Smooth muscle cell (in vitro differentiated cells): ENCODE measurements at regions not wholly inside any gene's neighbourhood (a gene's known extent, or its start where the extent isn't known, plus 50 kb on each side); places are given as distances from the start of the nearest gene placed in this dataset.

Experiments used
- DNase-seq: peaks from one replicate; lab custom pipeline; 2025; ENCODE audit not compliant: unreplicated experiment; lab: John Stamatoyannopoulos, UW
- H2AFZ ChIP-seq: fragments of 200-600 bp; sonication (generic); 2 replicates; pipeline ENCODE4 v1.6.0; 2016; ENCODE audit warnings: antibody characterized with exemption, low read depth, mild to moderate bottlenecking
- H3F3A ChIP-seq: fragments of 200-600 bp; sonication (generic); 2 replicates; pipeline ENCODE4 v1.6.0; 2017; ENCODE audit warnings: antibody characterized with exemption, low read depth
- H3K27ac ChIP-seq: fragments of 200-600 bp; sonication (generic); 2 replicates; pipeline ENCODE4 v1.5.1; 2016; ENCODE audit warnings: low read depth, mild to moderate bottlenecking
- H3K27me3 ChIP-seq: fragments of 200-600 bp; sonication (generic); 2 replicates; pipeline ENCODE4 v1.6.1; 2016; ENCODE audit warnings: low read depth, mild to moderate bottlenecking
- H3K36me3 ChIP-seq: fragments of 200-600 bp; sonication (generic); 2 replicates; pipeline ENCODE4 v1.5.1; 2016; ENCODE audit warnings: low read depth
- H3K4me1 ChIP-seq: fragments of 200-600 bp; sonication (generic); 2 replicates; pipeline ENCODE4 v1.5.1; 2016; ENCODE audit warnings: low read depth
- H3K4me2 ChIP-seq: fragments of 200-600 bp; sonication (generic); 2 replicates; pipeline ENCODE4 v1.6.0; 2016; ENCODE audit warnings: mild to moderate bottlenecking
- H3K4me3 ChIP-seq: fragments of 200-600 bp; sonication (generic); 2 replicates; pipeline ENCODE4 v1.5.1; 2016; ENCODE audit warnings: mild to moderate bottlenecking
- H3K79me2 ChIP-seq: fragments of 200-600 bp; sonication (generic); 2 replicates; pipeline ENCODE4 v1.6.0; 2016; ENCODE audit warnings: low read depth, mild to moderate bottlenecking
- H3K9ac ChIP-seq: fragments of 200-600 bp; sonication (generic); 2 replicates; pipeline ENCODE4 v1.6.0; 2016; ENCODE audit warnings: low read depth
- H3K9me3 ChIP-seq: fragments of 200-600 bp; sonication (generic); replicated peaks from 2 replicates; pipeline ENCODE4 v1.5.1; 2016; ENCODE audit warnings: low read depth
- H4K20me1 ChIP-seq: fragments of 200-600 bp; sonication (generic); 2 replicates; pipeline ENCODE4 v1.6.0; 2016; ENCODE audit warnings: low read depth
- CTCF ChIP-seq: fragments of 200-600 bp; sonication (generic); IDR thresholded peaks from 2 replicates; pipeline ENCODE4 v1.5.1; 2017; ENCODE audit warnings: borderline replicate concordance, mild to moderate bottlenecking, antibody characterized with exemption; ENCODE audit not compliant: insufficient read depth, poor library complexity, severe bottlenecking
- whole genome bisulfite sequencing: methylation state at CpG from one replicate; pipeline ENCODE4 v1.1.7; 2016; ENCODE audit warnings: low lambda C conversion rate; 5-methylcytosine and 5-hydroxymethylcytosine counted together

GRCh38 chr1:106554294-106554693 is 502.2 kb upstream of the PRMT6 start:
- TF ChIP-seq CTCF, result no peak
- H3K36me3 ChIP-seq, result no peaks in the 10 kb centered on the region
- H3K9ac ChIP-seq, result no peak overlapping the region
- H3K9me3 ChIP-seq, result no peaks in the 10 kb centered on the region
- no peaks in the 10 kb centered on the region for H3K27me3 ChIP-seq
- H3K27ac ChIP-seq, result no peak overlapping the region
- H3K4me1 ChIP-seq, result no peaks in the 10 kb centered on the region
- no peak overlapping the region for H2AFZ ChIP-seq
- no peaks in the 10 kb centered on the region for H3K79me2 ChIP-seq
- no peak for DNase-seq
- H3K4me3 ChIP-seq, result no peak overlapping the region
- H4K20me1 ChIP-seq, result no peaks in the 10 kb centered on the region
- no peak overlapping the region for H3K4me2 ChIP-seq
- H3F3A ChIP-seq, result no peaks in the 10 kb centered on the region

- WGBS, result 88% methylated on average over 1 of the region's 1 CpG
- Histone ChIP-seq H3K4me1 (no peaks in the 10 kb centered on the region), H3K36me3 (no peaks in the 10 kb centered on the region), H3K4me2 (no peak overlapping the region), H4K20me1 (no peaks in the 10 kb centered on the region), H3K9ac (no peak overlapping the region), H3K27ac (no peak overlapping the region), H3F3A (no peaks in the 10 kb centered on the region), H3K4me3 (no peak overlapping the region), H3K79me2 (no peaks in the 10 kb centered on the region), H3K9me3 (no peaks in the 10 kb centered on the region), H2AFZ (no peak overlapping the region), H3K27me3 (no peaks in the 10 kb centered on the region)
- DNase-seq, result no peak
- TF ChIP-seq CTCF, result no peak
Measured at GRCh38 chr1:106555571-106555970, 500.9 kb upstream of the PRMT6 start.

DNA sequence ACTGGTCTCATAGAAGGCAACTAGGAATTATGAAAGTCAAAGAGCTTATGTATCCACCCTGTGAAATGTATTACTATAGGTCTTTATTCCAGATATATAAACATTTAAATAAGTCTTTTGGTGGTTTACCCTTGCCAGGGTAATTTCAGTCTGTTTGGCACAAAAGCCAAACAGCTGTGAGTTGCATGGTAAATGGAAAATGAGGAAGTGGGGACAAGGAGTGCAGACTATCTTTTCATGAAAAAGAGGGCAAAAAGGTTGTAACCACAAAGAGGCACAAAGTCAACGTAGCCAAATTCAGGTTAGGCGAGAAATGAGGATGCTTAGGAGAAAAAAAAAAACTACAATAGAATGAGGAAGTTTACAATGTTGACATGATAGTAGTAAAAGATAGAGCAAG is 492.3 kb upstream of the PRMT6 start:
- Histone ChIP-seq H3K36me3 (no peaks in the 10 kb centered on the region), H3K4me2 (no peak overlapping the region), H3K79me2 (no peaks in the 10 kb centered on the region), H3F3A (no peaks in the 10 kb centered on the region), H2AFZ (no peak overlapping the region), H3K27ac (no peak overlapping the region), H3K4me3 (no peak overlapping the region), H3K4me1 (no peaks in the 10 kb centered on the region), H4K20me1 (no peaks in the 10 kb centered on the region), H3K27me3 (no peaks in the 10 kb centered on the region), H3K9me3 (no peaks in the 10 kb centered on the region), H3K9ac (no peak overlapping the region)
- WGBS, result 78% methylated on average over 2 of the region's 2 CpGs
- TF ChIP-seq CTCF, result no peak
- DNase-seq, result no peak

GRCh38 chr1:106568201-106568974 is 488.1 kb upstream of the PRMT6 start:
- Histone ChIP-seq H3K4me1 (no peaks in the 10 kb centered on the region), H3K36me3 (no peaks in the 10 kb centered on the region), H3K27ac (no peak overlapping the region), H3K4me2 (no peak overlapping the region), H3F3A (no peaks in the 10 kb centered on the region), H4K20me1 (no peaks in the 10 kb centered on the region), H3K9me3 (no peaks in the 10 kb centered on the region), H3K9ac (no peak overlapping the region), H3K27me3 (no peaks in the 10 kb centered on the region), H2AFZ (no peak overlapping the region), H3K79me2 (no peaks in the 10 kb centered on the region), H3K4me3 (no peak overlapping the region)
- WGBS, result 89% methylated on average over 6 of the region's 6 CpGs
- no peak for DNase-seq
- no peak for TF ChIP-seq CTCF
